ENCODE measurements at regions not wholly inside any gene's neighbourhood (a gene's known extent, or its start where the extent isn't known, plus 50 kb on each side); places are given as distances from the start of the nearest gene placed in this dataset.

- FAIRE-seq: no peak
Observed at GRCh38 chr1:5742032-5742431, 250.2 kb downstream of the NPHP4 start.

GRCh38 chr1:5740865-5741860 lies 251.1 kb downstream of the NPHP4 start:
- TF ChIP-seq POLR2A (IDR thresholded peaks at IDR 0.05; ENCODE audit: low read depth, low read length): no peak
- no peak for FAIRE-seq
- DNase-seq (ENCODE audit: insufficient read length, low spot score): no peak

More at GRCh38 chr1:5742032-5742431, 250.2 kb downstream of the NPHP4 start:
- no peak for DNase-seq (ENCODE audit: insufficient read length, low spot score)
- TF ChIP-seq POLR2A (IDR thresholded peaks at IDR 0.05; ENCODE audit: low read depth, low read length): no peak

- FAIRE-seq (no peak), DNase-seq (ENCODE audit: insufficient read length, low spot score) (no peak)
- TF ChIP-seq POLR2A (IDR thresholded peaks at IDR 0.05; ENCODE audit: low read depth, low read length): no peak
Observed at GRCh38 chr1:5740450-5740849, 251.8 kb downstream of the NPHP4 start.

- DNase-seq (ENCODE audit: insufficient read length, low spot score): no peak
- FAIRE-seq: no peak
- no peak for TF ChIP-seq POLR2A (IDR thresholded peaks at IDR 0.05; ENCODE audit: low read depth, low read length)
Observed at GRCh38 chr1:5739561-5740078, 252.6 kb downstream of the NPHP4 start.

GRCh38 chr1:5738911-5739462 lies 253.2 kb downstream of the NPHP4 start:
- TF ChIP-seq POLR2A (IDR thresholded peaks at IDR 0.05; ENCODE audit: low read depth, low read length): no peak
- no peak for DNase-seq (ENCODE audit: insufficient read length, low spot score)
- FAIRE-seq: no peak

DNA sequence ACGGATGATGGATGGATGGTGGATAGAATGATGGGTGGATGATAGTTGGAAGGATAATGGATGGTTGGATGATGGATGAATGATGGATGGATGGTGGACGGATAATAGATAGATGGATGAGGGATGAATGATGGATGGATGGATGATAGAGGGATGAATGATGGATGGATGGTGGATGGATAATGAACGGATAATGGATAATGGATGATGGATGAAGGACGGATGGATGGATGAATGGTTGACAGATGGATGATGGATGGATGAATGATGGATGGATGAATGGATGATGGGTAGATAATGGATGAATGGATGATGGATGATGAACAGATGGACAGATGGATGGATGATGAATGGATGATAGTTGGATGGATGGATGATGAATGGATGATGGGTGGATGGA lies 255.1 kb downstream of the NPHP4 start:
- DNase-seq (ENCODE audit: insufficient read length, low spot score): no peak
- no peak for FAIRE-seq
- no peak for TF ChIP-seq POLR2A (IDR thresholded peaks at IDR 0.05; ENCODE audit: low read depth, low read length)

GRCh38 chr1:5734996-5735395 lies 257.2 kb downstream of the NPHP4 start:
- TF ChIP-seq POLR2A (IDR thresholded peaks at IDR 0.05; ENCODE audit: low read depth, low read length): no peak
- no peak for DNase-seq (ENCODE audit: insufficient read length, low spot score)
- no peak for FAIRE-seq

DNA sequence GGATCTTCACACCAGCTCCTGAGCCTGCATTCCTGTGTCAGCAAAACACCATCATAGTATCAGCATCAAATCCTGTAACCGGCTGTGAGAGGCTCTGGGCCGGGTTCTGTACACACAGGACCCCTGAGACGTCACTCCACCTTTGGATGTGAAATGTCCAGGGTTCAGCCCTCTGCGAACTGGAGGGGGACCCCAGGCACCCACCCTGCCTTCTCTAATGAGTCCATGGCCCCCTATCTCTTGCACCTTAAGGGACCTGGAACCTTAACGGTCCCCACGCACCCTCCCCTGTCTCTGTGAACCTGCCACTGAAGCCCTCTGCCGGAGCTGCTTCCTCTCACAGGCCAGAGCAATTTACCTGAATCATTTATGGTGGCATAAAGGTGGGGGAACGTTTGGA lies 257.8 kb downstream of the NPHP4 start:
- DNase-seq (ENCODE audit: insufficient read length, low spot score) (no peak), FAIRE-seq (no peak)
- TF ChIP-seq POLR2A (IDR thresholded peaks at IDR 0.05; ENCODE audit: low read depth, low read length): no peak

DNA sequence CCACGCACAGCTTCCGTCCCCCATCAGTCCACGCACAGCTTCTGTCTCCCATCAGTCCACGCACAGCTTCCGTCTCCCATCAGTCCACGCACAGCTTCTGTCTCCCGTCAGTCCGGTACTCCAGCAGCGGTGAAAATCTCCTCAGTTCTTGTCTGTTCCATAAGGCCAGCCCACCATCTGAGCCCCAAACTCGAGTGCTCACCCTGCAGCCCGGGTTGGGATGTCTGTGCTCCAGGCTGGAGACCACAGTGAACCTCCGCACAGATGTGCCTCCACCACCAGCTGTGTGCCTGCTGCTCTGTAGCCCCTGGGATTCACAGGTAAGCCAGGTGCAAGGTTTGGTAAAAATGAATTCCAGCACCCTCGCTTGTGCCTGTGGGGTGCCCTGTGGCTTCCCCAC lies 258.6 kb downstream of the NPHP4 start:
- DNase-seq (ENCODE audit: insufficient read length, low spot score) (no peak), FAIRE-seq (no peak)
- no peak for TF ChIP-seq POLR2A (IDR thresholded peaks at IDR 0.05; ENCODE audit: low read depth, low read length)

GRCh38 chr1:5731110-5731423 lies 261.2 kb downstream of the NPHP4 start:
- DNase-seq (ENCODE audit: insufficient read length, low spot score) (no peak), FAIRE-seq (no peak)
- no peak for TF ChIP-seq POLR2A (IDR thresholded peaks at IDR 0.05; ENCODE audit: low read depth, low read length)

- no peak for FAIRE-seq
- no peak for TF ChIP-seq POLR2A (IDR thresholded peaks at IDR 0.05; ENCODE audit: low read depth, low read length)
Observed at GRCh38 chr1:5730272-5731109, 261.7 kb downstream of the NPHP4 start.

DNA sequence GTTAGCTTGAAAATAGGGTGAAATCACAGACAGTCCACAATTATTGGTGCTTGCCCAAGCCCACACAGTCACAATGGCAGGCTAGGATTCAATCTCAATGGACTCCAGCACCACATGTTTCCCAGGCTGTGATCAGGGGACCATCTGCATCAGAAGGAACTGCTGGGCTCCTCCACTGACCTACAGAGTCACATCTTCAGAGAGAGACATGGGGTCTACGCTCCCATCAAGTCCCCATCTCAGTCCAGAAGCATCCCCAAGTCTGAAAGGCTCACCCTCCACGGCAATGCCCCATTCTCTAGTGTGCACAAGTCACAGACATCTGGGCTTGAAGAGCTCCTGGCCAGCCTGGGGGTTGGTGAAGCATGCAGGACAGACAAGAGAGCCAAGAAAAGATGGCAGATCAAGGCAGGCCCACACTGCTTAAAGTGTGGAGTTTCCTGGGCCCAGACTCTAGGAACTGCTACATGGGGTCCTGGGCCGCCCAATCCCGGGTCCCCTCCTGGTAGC lies 262.5 kb downstream of the NPHP4 start:
- DNase-seq (ENCODE audit: insufficient read length, low spot score) (no peak), FAIRE-seq (no peak)
- no peak for TF ChIP-seq POLR2A (IDR thresholded peaks at IDR 0.05; ENCODE audit: low read depth, low read length)

More at GRCh38 chr1:5730272-5731109, 261.7 kb downstream of the NPHP4 start:
- no peak for DNase-seq (ENCODE audit: insufficient read length, low spot score)

DNA sequence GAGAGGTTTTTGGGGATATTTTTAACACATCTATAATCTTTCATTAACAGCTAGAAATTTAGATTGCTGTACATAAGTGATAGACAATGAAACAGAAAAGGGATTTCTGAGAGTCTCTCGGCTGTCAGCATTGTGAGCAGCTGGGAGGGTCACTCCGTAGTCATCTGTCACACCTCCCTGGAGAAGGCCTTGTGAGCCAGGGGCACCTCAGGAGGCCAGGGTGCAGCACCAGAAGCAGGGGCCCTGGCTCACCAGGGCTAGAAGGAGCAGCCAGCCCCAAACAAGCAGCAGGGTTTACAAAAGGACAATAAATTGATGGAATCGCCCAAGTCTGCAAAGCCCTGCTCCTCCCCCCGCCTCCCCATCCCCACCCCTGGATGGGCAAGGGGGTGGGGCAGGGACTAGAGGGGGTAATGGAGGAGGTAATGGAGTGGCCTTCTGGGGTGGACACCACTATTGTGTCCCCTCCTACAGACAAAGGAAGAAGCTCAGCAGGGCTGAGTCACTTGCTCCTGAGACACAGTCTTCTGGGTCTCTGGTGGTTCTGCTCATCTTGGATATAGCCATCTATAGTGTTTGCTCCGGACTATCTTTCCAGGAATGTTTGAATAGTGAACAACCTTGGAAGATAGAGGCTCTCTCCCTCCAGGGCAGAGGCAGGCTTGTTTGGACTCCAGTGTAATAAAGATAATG lies 263.4 kb downstream of the NPHP4 start:
- FAIRE-seq (no peak), DNase-seq (ENCODE audit: insufficient read length, low spot score) (no peak)
- TF ChIP-seq POLR2A (IDR thresholded peaks at IDR 0.05; ENCODE audit: low read depth, low read length): no peak
